HG03520 (cell line): ENCODE measurements at regions not wholly inside any gene's neighbourhood (a gene's known extent, or its start where the extent isn't known, plus 50 kb on each side); places are given as distances from the start of the nearest gene placed in this dataset.
"Not testable (repeated sequence)": the region's sequence is repeated elsewhere in the genome, so short reads cannot be mapped to it uniquely, and the experiment has no call there.

Experiments
- ATAC-seq: cut with Tn5 transposase; IDR thresholded peaks from one replicate; pipeline ENCODE4 v1.9.1; 2021; ENCODE audit warnings: mild to moderate bottlenecking, moderate library complexity; ENCODE audit not compliant: unreplicated experiment

DNA sequence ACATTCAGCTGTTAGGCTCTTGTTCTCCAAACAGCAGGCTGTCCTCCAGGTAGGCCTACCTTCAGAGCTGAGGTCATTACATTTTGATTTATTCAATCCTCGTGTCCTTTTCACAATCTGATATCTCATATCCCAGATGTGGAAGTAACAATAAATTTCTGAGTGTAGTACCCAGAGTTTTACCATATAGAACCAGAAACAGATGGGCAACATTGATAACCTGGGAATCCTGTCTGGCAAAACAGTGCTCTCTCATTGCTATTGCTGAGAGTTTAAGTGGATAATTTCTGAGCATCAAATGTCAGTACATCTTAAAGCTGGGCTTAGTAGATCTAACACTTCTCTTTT, 1007.8 kb downstream of the REEP3 start:
- no peak for ATAC-seq

DNA sequence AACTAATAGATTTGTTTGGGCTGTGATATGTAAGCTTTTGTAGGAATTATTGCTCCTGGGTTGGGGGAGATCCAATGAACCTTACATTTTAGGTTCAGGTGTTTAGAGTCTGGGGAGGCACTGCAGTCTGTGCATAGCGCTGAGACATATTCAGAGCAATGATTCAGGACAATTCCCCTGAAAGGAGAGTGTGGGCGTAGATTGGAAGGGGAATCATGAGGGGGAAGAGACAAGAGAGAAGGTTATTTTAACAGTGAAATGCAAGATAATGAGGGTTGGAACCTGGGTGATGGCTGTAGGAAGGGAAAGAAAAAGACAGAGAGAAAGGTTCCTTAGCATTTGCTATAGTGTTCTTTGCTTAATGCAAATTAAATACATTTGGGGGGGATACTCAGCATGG, 1013.4 kb downstream of the REEP3 start:
- ATAC-seq = no peak

DNA sequence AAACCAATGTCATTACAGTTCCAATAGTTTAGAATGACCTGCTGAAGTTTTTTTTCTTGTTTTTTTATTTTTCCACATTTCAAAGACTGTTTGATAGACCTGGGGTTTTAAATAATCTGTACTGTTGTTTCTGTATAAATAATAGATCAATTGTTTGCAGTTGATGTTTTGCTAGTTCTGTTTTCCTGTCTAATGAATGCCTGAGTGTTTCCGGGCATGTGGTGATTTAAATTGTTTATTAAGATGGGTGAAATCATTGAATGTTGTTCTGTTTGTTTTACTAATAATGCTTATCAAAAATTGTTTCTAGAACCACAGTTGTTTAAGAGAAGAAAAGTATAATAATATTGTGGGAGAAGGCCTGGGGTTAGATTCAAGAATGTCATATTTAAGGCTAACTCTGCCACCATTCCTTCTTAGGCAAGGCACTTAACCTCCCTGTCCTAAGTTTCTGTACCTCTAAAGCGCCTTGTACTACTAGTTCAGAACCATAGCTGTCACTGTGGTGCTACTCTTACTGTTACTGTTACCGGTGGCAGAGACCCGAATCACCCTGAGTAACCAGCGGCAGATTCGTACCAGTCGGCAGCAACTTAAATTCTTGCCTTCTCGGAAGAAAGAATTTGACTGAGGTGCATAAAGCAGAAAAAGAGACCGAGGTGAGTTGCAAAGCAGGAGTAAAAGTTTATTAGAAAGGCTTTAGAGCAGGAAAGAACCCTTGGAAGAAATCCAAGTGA, 1014.1 kb downstream of the REEP3 start:
- ATAC-seq = no peak

DNA sequence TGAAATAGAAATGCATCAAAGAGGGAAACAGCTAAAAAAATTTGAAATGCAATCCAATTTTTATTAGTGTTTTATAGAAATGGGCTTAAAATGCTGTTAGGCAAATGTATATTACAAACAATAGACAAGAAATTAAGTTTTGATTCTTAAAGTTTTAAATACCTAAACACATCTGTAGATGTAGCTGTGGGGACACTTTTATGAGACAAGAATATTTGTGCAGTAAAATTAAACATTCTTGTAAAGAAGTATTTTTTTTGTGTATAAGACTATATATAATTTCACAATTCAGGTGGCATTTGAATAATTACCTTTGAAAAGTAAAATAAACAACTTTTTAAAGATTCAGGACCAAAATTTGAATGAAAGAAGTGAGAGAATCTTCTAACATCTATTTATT, 1015.9 kb downstream of the REEP3 start:
- no peak for ATAC-seq

DNA sequence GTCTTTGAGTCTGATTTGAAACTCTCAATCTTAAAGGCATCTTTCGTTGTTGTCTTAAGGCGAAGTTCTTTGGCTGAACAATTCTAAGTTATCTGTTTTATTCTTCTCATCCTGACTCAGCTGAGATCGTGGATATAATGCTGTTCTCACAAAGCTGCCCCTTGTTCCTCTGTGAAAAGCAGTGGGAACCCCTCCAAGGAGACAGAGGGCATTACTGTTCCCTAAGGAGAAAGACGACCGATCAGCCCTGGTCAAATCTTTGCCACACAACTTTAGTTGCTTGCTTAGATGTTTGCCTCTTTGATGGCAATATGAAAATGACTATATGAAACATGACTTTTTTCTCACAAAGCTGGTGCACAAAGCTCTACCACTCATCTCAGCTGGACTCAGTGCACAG, 1016.7 kb downstream of the REEP3 start:
- no peak for ATAC-seq

DNA sequence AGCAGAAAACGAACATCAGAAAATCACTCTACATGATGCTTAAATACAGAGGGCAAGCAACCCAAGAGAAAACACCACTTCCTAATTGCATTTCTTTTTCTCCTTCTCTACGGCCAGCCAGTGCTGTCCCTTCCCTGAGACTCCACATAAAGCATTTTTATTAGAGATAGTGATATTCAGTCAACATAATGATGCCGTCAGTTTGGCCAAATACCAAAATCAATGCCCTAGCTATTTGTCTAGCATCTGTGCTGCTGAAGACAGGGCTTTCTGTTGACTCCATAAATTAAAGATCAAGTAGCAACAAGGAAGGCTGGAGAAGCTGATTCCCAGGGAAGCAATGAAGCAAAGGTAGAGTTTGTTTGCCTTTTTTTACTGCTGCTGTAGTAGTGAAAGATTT, 1024.9 kb downstream of the REEP3 start:
- ATAC-seq = no peak

DNA sequence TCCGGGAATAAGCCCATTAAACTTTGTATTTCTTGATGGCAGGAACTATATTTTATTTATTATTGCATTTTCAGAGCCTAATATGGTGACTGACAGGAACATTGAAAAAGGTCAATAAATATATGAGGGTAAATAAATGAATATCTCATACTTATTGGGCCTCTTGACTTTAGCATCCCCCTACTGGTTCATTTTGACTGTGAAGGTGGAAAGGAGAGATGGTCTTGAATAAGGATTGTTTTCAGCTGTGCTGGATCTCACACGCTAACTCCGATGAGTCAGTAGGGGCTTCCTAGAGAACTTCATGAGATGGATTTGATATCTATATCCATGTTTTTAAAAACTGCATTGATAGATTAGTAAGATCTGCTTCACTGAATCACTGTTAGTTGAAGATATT, 1026.0 kb downstream of the REEP3 start:
- ATAC-seq = no peak

DNA sequence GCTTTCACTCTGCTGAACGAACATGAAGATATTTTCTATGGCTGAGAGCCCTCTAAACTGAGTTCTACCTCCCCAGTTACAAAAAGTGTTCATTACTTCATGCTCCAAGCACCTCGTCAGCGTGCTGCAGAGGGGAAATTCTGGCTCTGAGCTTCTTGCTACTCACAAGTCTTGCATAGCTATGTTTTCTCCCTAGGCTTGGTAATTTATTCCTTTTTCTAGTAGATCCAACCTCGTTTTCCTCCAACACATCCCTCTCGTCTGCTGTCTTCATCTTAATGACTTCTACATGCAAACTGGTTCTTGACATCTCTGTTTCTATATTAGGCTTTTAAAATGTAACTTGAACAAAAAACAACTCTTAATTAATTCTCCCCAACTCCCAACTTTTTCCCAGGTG, 1034.5 kb downstream of the REEP3 start:
- no peak for ATAC-seq

DNA sequence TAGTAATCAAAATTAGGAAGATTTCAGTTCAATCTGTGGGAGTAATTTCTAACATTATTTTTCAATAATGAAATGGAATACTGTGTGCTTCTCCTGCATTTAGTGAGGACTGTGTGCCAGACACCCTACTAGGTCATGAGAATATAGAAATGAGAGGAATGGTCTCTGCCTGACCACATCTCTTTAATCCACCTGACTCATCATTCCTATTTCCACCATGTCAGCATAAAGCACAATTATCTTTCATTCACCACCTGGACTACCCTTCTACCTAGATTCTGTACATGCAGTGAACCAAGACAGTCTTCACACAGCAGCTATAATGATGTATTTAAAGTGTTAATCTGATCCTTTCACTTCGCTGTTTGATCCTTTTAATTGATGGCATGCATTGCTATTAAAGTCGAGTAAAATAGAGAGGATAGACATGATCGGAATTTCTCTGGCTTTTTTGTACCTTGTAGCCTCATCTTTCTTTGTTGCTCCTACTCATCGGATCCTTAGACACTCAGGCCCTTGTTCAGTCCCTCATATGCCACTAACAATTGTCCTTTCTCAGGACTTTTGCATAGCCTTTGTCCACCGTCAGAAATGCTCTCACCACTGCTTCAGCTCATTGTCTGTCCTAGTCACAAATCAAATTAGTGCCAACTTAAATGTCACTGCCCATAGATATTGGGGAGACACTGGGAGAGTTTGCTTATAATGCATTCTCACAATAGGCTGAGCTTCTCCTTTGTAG, 1037.1 kb downstream of the REEP3 start:
- no peak for ATAC-seq

DNA sequence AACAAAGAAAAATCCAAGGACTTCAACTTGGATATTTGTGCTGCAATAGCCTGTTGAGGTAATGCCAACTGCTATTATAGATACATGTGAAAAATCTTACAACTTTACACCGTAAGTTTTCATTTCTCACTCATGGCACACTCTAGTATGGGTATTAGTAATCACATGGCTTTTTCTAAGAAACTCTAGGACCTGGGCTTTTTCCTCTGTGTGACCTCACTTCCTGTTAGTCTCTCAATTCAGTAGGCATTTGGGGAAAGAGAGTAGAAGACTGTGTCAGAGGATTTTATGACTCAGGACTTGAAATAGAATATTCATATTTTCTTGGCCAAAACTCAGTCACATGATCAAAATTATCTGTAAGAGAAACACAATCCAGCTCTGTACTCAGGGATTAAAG, 1049.9 kb downstream of the REEP3 start:
- no peak for ATAC-seq

DNA sequence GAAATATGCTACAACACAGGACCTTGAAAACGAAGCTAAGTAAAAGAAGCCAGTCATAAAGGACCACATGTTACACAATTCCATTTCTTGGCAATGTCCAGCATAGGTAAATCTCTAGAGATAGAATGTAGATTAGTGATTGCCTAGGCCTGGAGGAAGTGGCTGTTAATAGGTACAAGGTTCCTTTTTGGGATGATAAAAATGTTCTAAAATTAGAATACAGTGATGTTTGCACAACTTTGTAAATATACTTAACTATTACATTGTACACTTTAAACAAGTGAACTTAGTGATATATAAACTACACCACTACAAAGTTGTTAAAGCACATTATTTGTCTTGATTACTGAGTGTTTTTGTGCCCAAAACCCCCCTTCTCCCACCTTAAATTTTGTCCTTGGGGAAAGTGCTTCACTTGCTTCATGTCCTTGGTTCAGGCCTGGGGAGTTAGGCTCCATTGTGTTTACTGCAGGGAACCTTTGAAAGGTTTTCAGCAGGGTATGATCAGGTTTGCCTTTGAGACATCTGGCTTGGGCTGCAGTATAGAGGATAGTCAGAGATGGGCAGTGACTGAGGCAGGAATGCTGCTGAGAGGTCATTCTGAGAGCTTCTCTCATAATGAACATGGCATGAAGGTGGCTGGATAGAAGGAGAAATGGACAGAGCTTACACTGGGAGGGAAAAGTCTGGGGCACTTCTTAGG, 1052.6 kb downstream of the REEP3 start:
- ATAC-seq = no peak

DNA sequence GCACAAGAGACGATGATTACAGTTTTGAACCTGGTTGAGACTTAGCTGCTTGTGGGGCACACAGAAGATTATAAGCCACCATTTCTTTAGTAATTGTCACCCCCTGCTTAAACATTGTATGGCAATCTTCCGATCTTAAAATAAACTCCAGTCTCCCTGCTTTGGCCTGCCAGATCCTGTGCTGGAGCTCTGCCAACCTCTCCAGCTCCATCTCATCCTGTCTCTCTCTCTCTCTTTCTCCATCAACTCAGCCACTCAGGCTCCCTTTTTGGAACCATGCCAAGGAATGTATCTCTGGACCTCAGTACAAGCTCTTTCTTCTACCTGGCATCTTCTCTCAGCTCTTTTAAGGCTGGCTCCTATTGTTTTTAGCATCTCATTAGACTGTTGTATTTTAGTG, 1053.2 kb downstream of the REEP3 start:
- ATAC-seq = no peak

DNA sequence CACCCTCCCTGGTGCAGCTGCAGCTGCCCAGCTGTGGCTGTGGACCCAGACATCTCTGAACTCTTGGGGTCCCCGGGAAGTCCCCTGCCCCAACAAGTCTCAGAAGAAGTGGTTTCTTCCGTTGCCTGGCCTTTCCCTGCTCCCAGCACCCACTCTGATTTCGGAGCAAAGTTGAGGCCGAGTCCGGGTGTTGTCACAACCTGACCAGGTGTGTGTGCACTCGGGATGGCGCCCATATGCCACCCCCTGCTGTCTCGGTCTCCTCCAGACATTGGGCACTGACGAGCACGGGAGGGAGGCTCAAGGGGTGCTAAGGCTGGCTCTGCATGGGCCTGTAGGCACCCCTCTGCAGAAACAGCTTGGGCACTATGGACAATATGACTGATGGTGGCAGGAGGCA, 1055.3 kb downstream of the REEP3 start:
- no peak for ATAC-seq

DNA sequence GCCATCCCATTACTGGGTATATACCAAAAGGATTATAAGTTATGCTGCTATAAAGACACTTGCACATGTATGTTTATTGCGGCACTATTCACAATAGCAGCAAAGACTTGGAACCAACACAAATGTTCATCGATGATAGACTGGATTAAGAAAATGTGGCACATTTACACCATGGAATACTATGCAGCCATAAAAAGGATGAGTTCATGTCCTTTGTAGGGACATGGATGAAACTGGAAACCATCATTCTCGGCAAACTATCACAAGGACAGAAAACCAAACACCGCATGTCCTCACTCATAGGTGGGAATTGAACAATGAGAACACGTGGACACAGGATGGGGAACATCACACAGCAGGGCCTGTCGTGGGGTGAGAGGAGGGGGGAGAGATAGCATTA, 1057.6 kb downstream of the REEP3 start:
- ATAC-seq = not testable (repeated sequence)

DNA sequence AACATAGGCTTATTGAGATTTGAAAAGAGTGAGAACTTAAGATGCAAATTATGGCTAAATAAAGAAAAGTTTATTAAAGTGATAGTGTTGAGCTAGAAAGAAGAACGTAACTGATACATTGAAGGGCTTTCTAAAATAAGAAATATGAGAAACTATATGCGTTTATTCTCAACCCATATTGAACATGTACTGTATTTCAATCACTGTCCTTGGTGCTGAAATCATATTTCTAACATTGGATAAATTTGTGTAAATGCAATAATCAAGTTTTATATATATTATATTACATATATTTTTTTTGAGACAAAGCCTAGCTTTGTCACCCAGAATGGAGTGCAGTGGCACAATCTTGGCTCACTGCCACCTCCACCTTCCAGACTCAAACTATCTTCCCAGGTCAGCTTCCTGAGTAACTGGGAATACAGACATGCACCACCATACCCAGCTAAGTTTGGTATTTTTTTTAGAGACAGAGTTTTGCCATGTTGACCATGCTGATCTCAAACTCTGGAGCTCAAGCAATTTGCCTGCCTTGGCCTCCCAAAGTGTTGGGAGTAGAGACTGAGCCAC, 1065.8 kb downstream of the REEP3 start:
- ATAC-seq = no peak

DNA sequence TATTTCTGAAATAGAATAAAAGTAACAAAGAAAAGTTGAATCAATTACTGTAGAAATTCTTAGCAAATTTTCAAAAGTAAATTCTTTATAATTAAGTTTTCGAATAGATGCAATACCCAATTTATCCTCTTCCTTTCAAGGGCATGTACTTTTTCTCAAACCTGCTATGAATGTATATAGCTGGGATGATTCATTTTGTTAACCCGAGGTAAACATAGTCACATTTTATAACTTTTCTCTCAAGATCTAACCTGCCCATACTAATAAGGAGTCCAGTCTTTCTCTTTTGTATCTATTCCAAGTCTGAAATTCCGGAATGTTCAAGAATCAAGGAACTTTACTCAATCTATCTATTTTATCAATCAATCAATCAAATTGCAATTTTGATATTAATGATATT, 1072.9 kb downstream of the REEP3 start:
- no peak for ATAC-seq

DNA sequence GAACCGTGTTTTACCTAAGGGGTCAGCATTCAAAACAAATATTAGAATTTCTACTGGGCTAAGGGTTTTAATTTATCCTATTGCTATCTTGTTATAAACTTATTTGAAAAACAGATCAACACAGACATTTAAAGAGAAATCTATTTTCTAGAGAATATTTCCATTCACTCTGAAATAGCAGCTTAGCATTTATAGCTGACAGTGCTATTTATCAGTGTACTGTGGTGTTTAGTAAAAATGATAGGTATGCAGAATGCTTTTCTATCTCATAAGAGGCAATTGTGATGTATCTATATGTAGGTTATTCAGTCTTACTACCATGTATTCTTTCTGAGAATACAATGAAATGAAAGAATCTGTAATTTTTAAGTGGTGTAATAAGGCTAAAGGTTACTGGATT, 1077.4 kb downstream of the REEP3 start:
- ATAC-seq = no peak

DNA sequence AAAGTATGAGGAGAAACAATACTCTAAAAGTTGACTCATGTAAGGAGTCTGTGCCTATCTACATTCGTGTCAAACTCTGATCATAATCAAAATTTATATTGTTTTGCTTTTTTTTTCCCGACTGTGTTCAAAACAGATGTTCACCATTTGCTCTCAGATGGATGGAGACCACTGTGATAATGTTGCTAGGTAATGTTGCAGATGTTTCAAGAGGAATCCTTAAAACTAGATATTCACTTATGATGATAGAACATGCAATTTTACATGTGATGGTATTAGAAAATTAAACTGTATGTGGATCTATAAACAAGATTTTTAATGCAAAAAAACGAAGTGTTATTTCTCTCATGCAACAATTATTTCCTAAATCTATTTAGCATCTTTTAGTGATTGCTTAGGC, 1080.1 kb downstream of the REEP3 start:
- ATAC-seq = no peak

DNA sequence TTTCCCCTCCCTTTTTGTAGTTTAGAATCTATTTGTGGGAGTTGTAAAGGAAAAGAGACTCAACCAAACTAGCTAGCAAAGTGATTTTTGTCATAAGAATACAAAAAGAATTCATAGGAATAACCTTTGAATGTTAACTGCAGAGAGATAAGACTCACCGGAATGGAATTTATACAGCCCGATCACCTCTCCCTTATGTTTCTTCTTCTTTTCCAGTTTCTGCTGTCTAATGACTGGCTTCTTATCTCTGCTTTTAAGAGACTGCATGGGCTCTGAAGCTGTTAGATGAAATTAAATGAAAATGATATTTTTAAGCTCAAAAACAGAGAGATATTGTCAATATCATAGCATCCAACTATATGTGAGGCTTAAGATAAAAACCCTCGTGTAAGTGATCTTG, 1095.9 kb downstream of the REEP3 start:
- no peak for ATAC-seq

DNA sequence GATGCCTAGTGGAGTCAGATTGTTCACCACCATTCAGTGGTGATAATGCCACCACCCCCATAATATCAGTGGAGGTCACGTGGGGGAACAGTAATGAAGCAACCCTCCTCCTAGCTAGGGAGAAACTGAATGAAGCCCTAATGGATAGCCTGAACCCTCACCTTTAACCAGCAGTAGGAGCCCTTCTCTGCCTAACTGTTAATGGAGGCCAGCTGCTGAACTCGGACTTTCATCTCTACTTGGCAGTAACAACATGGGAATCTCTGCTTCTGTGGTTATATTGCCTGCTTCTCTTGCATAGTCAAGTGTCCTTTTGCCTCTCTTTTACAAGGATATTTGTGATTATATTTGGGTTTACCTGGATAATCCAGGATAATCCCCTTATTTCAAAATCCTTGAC, 1097.9 kb downstream of the REEP3 start:
- ATAC-seq = no peak

DNA sequence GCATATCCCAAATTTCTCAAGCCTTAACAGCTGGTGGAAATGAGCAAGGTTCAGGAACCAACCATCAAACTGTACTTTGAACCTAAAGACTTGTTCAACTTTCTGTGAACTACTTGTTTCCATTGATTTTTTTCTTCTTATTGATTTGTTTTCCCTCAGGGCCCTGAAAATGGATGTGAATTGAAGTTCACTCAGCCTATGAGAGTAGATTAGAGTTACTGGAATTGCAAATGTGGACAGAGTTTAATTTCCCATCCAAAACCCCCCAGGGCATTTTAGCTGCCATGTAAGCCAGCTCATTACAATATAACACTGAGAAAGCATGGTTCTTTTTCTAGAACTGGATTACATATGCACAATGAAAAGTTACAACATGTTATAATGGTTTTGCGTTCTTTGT, 1105.7 kb downstream of the REEP3 start:
- no peak for ATAC-seq

DNA sequence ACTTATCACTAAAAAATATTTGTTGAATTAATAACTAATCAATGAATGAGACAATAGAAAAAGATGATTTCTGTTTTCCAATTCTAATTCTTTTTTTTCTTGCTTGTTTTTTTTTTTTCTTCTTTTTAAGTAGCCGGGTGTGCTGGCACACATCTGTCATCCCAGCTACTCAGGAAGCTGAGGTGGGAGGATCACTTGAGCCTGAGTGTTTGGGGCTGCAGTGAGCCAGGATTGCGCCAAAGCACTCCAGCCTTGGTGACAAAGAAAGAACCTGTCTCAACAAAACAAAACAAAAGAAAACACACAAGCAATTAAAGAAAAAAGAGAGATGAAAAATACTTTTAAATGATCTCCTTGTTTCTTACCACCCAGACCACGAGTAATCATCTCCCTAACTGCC, 1109.3 kb downstream of the REEP3 start:
- no peak for ATAC-seq
